NK-92 treated with Interleukin-12 subunit alpha and Interleukin-12 subunit beta, amount 100 ng/mL, for 24 hours (cell line): ENCODE measurements at regions not wholly inside any gene's neighbourhood (a gene's known extent, or its start where the extent isn't known, plus 50 kb on each side); places are given as distances from the start of the nearest gene placed in this dataset.

Experiments
- DNase-seq: peaks from one replicate; lab custom pipeline; 2025; lab: John Stamatoyannopoulos, UW

GRCh38 chr6:98463038-98464000, 371.1 kb upstream of the POU3F2 start:
- DNase-seq = no peak

- DNase-seq = no peak
Observed at GRCh38 chr6:98467091-98467490, 367.3 kb upstream of the POU3F2 start.

GRCh38 chr6:98467902-98468301, 366.5 kb upstream of the POU3F2 start:
- no peak for DNase-seq

GRCh38 chr6:98469141-98469540, 365.2 kb upstream of the POU3F2 start:
- DNase-seq = no peak

GRCh38 chr6:98470821-98471220, 363.6 kb upstream of the POU3F2 start:
- DNase-seq = no peak

- no peak for DNase-seq
Observed at GRCh38 chr6:98471444-98471843, 362.9 kb upstream of the POU3F2 start.

- no peak for DNase-seq
Observed at GRCh38 chr6:98477231-98477630, 357.1 kb upstream of the POU3F2 start.

- no peak for DNase-seq
Observed at GRCh38 chr6:98484696-98485095, 349.7 kb upstream of the POU3F2 start.

- no peak for DNase-seq
Observed at GRCh38 chr6:98485593-98485992, 348.8 kb upstream of the POU3F2 start.

- DNase-seq = no peak
Observed at GRCh38 chr6:98486057-98486456, 348.3 kb upstream of the POU3F2 start.

GRCh38 chr6:98487612-98488011, 346.8 kb upstream of the POU3F2 start:
- no peak for DNase-seq

GRCh38 chr6:98498144-98498775, 336.1 kb upstream of the POU3F2 start:
- no peak for DNase-seq

GRCh38 chr6:98498866-98499265, 335.5 kb upstream of the POU3F2 start:
- no peak for DNase-seq

- no peak for DNase-seq
Observed at GRCh38 chr6:98514073-98514720, 320.2 kb upstream of the POU3F2 start.

- no peak for DNase-seq
Observed at GRCh38 chr6:98514796-98515195, 319.6 kb upstream of the POU3F2 start.

GRCh38 chr6:98516206-98516605, 318.2 kb upstream of the POU3F2 start:
- no peak for DNase-seq

GRCh38 chr6:98516866-98517265, 317.5 kb upstream of the POU3F2 start:
- no peak for DNase-seq

- no peak for DNase-seq
Observed at GRCh38 chr6:98525860-98526259, 308.5 kb upstream of the POU3F2 start.

GRCh38 chr6:98526465-98526864, 307.9 kb upstream of the POU3F2 start:
- no peak for DNase-seq

GRCh38 chr6:98529364-98529763, 305.0 kb upstream of the POU3F2 start:
- DNase-seq = no peak

- no peak for DNase-seq
Observed at GRCh38 chr6:98530732-98531131, 303.6 kb upstream of the POU3F2 start.

- no peak for DNase-seq
Observed at GRCh38 chr6:98532004-98532403, 302.4 kb upstream of the POU3F2 start.

- DNase-seq = no peak
Observed at GRCh38 chr6:98539741-98540140, 294.6 kb upstream of the POU3F2 start.
